ENCODE measurements at regions not wholly inside any gene's neighbourhood (a gene's known extent, or its start where the extent isn't known, plus 50 kb on each side); places are given as distances from the start of the nearest gene placed in this dataset.
A peak's percentile ranks its signal among the peaks of the same experiment; 100 is the strongest.

- in situ Hi-C loops (cut with HindIII; ENCODE audit: low sequenced_read_pairs): no loop called here
- no peak for TF ChIP-seq CTCF (IDR thresholded peaks at IDR 0.05; ENCODE audit: low read depth, low read length, missing control alignments)
- no peak for DNase-seq (ENCODE audit: low read depth)
- no peak overlapping the region for H3K4me3 ChIP-seq (ENCODE audit: low read depth, low read length)
Measured at GRCh38 chr12:124370851-124371250, 76.0 kb downstream of the RFLNA start.

- TF ChIP-seq CTCF (IDR thresholded peaks at IDR 0.05; ENCODE audit: low read depth, low read length, missing control alignments): no peak
- no peak overlapping the region for H3K4me3 ChIP-seq (ENCODE audit: low read depth, low read length)
- in situ Hi-C loops (cut with HindIII; ENCODE audit: low sequenced_read_pairs): no loop called here
- no peak for DNase-seq (ENCODE audit: low read depth)
Measured at GRCh38 chr12:124370384-124370783, 75.5 kb downstream of the RFLNA start.

GRCh38 chr12:124369827-124370378 lies 75.0 kb downstream of the RFLNA start:
- TF ChIP-seq CTCF (IDR thresholded peaks at IDR 0.05; ENCODE audit: low read depth, low read length, missing control alignments): no peak
- in situ Hi-C loops (cut with HindIII; ENCODE audit: low sequenced_read_pairs): no loop called here
- no peak overlapping the region for H3K4me3 ChIP-seq (ENCODE audit: low read depth, low read length)
- DNase-seq (ENCODE audit: low read depth): no peak

- no peak overlapping the region for H3K4me3 ChIP-seq (ENCODE audit: low read depth, low read length)
- in situ Hi-C loops (cut with HindIII; ENCODE audit: low sequenced_read_pairs): no loop called here
- peak; percentile 48 for TF ChIP-seq CTCF (IDR thresholded peaks at IDR 0.05; ENCODE audit: low read depth, low read length, missing control alignments)
- peak; percentile 76 for DNase-seq (ENCODE audit: low read depth)
Measured at GRCh38 chr12:124369055-124369826, 74.3 kb downstream of the RFLNA start.

- no peak overlapping the region for H3K4me3 ChIP-seq (ENCODE audit: low read depth, low read length)
- TF ChIP-seq CTCF (IDR thresholded peaks at IDR 0.05; ENCODE audit: low read depth, low read length, missing control alignments): peak; percentile 17
- in situ Hi-C loops (cut with HindIII; ENCODE audit: low sequenced_read_pairs): no loop called here
- no peak for DNase-seq (ENCODE audit: low read depth)
Measured at GRCh38 chr12:124368421-124369032, 73.6 kb downstream of the RFLNA start.

GRCh38 chr12:124365726-124366430 lies 71.0 kb downstream of the RFLNA start:
- no peak for TF ChIP-seq CTCF (IDR thresholded peaks at IDR 0.05; ENCODE audit: low read depth, low read length, missing control alignments)
- H3K4me3 ChIP-seq (ENCODE audit: low read depth, low read length): no peak overlapping the region
- in situ Hi-C loops (cut with HindIII; ENCODE audit: low sequenced_read_pairs): no loop called here
- no peak for DNase-seq (ENCODE audit: low read depth)
